ENCODE measurements at regions not wholly inside any gene's neighbourhood (a gene's known extent, or its start where the extent isn't known, plus 50 kb on each side); places are given as distances from the start of the nearest gene placed in this dataset.

GRCh38 chr4:123474817-123475216 is 78.2 kb downstream of the SPRY1 start:
- H3K27ac Mint-ChIP-seq = no peak overlapping the region
- no peak for DNase-seq
- no peak overlapping the region for H3K4me3 Mint-ChIP-seq
- no peaks in the 10 kb centered on the region for H3K36me3 Mint-ChIP-seq (ENCODE audit: low read depth)
- peaks cover 3% of the 10 kb centered on the region for H3K27me3 Mint-ChIP-seq (ENCODE audit: insufficient read depth)
- peaks cover 23% of the 10 kb centered on the region for H3K4me1 Mint-ChIP-seq (ENCODE audit: low read depth)
- H3K9me3 Mint-ChIP-seq = no peaks in the 10 kb centered on the region
- TF ChIP-seq CTCF (IDR thresholded peaks at IDR 0.05) = no peak

- DNase-seq = no peak
- H3K36me3 Mint-ChIP-seq (ENCODE audit: low read depth) = no peaks in the 10 kb centered on the region
- H3K27ac Mint-ChIP-seq = no peak overlapping the region
- H3K4me3 Mint-ChIP-seq = no peak overlapping the region
- no peak for TF ChIP-seq CTCF (IDR thresholded peaks at IDR 0.05)
- H3K4me1 Mint-ChIP-seq (ENCODE audit: low read depth) = peaks cover 28% of the 10 kb centered on the region
- peaks cover 3% of the 10 kb centered on the region for H3K27me3 Mint-ChIP-seq (ENCODE audit: insufficient read depth)
- no peaks in the 10 kb centered on the region for H3K9me3 Mint-ChIP-seq
Measured at GRCh38 chr4:123476089-123476488, 79.5 kb downstream of the SPRY1 start.

GRCh38 chr4:123477711-123478209 is 81.2 kb downstream of the SPRY1 start:
- H3K4me3 Mint-ChIP-seq = no peak overlapping the region

GRCh38 chr4:123478859-123479345 is 82.3 kb downstream of the SPRY1 start:
- no peak for TF ChIP-seq CTCF (IDR thresholded peaks at IDR 0.05)
- Mint-ChIP-seq H3K27me3 (ENCODE audit: insufficient read depth) (peaks cover 3% of the 10 kb centered on the region), H3K9me3 (no peaks in the 10 kb centered on the region), H3K36me3 (ENCODE audit: low read depth) (no peaks in the 10 kb centered on the region), H3K4me1 (ENCODE audit: low read depth) (peaks cover 33% of the 10 kb centered on the region), H3K27ac (peak overlapping the region; percentile 24; the same call in 1 of the 2 replicates), H3K4me3 (peak overlapping the region; percentile 47; the same call in 1 of the 2 replicates)
- DNase-seq = peak; percentile 50

More at GRCh38 chr4:123477711-123478209, 81.2 kb downstream of the SPRY1 start:
- Mint-ChIP-seq H3K27me3 (ENCODE audit: insufficient read depth) (peaks cover 3% of the 10 kb centered on the region), H3K27ac (no peak overlapping the region), H3K36me3 (ENCODE audit: low read depth) (no peaks in the 10 kb centered on the region), H3K4me1 (ENCODE audit: low read depth) (peaks cover 33% of the 10 kb centered on the region), H3K9me3 (no peaks in the 10 kb centered on the region)
- no peak for DNase-seq
- no peak for TF ChIP-seq CTCF (IDR thresholded peaks at IDR 0.05)

DNA sequence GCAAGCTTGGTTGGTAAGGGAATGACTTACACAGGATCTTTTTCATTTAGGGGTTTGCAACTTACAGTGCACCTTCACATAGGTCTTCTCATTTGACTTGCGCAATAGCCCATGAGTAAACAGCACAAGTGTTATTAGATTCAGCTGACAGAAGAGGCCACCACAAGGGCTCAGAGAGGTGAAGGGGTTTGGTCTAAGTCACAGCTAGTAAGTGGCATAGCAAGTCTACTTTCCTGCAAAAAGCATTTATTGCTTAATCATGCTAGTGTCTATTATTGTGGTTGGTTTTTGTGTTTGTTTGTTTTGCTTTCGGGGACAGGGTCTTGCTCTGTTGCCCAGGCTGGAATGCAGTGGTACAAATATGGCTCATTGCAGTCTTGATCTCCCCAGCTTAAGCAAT is 83.3 kb downstream of the SPRY1 start:
- no peak for DNase-seq
- Mint-ChIP-seq H3K9me3 (no peaks in the 10 kb centered on the region), H3K27me3 (ENCODE audit: insufficient read depth) (peaks cover 8% of the 10 kb centered on the region), H3K4me3 (no peak overlapping the region), H3K27ac (no peak overlapping the region), H3K36me3 (ENCODE audit: low read depth) (no peaks in the 10 kb centered on the region), H3K4me1 (ENCODE audit: low read depth) (peaks cover 33% of the 10 kb centered on the region)
- TF ChIP-seq CTCF (IDR thresholded peaks at IDR 0.05) = no peak
